ENCODE measurements at regions not wholly inside any gene's neighbourhood (a gene's known extent, or its start where the extent isn't known, plus 50 kb on each side); places are given as distances from the start of the nearest gene placed in this dataset.
"Not testable (repeated sequence)": the region's sequence is repeated elsewhere in the genome, so short reads cannot be mapped to it uniquely, and the experiment has no call there.

DNA sequence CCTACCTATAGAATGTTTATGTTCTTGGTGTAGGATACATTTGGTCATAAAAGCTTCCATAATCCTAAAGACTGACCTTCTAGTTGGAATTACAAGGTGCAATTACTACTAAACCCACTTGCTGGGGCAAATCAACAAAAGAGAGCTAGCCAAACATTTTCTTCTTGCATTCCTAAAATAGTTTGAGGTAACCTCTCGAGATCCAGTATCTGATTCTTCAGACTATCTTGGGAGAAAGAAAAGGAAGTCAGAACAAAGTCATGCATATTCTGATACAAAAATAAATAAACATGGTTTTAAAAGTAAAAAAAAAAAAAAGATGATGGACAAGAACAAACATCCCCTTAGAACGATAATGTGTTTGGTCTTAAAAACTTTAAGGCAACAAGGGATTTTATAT lies 294.2 kb upstream of the RSPO3 start:
- DNase-seq: peak; percentile 9

DNA sequence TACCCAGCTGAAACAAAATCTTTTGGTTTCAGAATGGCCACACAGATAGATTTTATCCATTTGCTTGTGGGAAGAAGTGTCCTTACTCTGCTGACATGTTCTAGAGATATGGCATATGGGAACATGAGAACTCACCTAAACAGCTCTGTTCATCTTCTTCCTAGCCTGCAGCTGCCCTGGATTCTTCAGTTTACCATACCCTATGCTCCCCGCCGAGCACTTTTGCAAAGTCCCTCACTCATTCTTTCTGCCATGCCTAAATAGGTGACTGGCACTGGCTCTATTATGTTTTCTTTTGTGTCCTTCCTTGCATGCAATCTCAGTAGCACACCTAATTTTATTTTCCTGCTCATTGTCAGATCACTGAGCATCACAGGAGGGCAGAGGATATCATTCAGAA lies 293.7 kb upstream of the RSPO3 start:
- DNase-seq: no peak

DNA sequence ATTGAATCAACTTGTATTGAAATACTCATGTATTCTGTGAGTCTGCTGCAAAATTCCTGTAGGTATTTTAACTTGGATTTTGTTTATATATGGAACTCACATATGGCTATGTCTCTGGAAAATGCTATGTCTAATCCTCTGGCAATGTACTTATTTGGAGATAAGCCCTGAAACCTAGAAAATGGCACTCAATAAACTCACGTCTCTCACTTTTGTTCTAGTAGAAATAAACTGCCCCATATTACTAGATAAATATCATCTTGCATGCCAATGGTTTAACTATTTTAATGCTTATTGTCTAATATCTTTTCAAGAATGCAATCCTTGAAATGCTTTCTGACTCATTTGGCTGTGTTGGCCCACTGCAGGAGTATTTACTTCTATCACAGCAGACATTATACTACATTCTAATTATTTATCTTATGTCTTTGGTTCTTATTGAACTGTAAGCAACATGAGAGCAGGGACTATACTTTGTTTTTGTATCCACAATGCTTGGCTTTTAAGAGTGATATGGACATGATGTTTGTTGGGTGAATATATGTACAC lies 292.2 kb upstream of the RSPO3 start:
- DNase-seq: peak; percentile 38

DNA sequence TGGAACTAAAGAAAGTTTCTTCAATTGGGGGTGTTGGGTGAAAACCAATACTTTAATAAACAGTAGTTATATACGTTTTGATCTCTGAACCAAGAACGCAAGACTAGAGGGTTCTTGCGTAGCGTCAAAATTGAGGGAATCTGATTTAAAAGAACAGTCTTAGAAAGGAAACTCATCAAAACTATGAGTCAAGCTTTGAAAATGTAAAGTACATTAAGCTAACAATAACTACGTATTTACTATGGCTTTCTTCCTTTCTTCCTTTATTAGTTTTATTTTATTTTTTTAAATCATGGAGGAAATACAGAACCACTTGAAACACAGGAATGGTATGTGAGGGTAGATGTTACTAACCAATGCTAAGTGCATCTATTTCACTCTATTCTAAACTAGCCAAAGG lies 287.0 kb upstream of the RSPO3 start:
- no peak for DNase-seq

DNA sequence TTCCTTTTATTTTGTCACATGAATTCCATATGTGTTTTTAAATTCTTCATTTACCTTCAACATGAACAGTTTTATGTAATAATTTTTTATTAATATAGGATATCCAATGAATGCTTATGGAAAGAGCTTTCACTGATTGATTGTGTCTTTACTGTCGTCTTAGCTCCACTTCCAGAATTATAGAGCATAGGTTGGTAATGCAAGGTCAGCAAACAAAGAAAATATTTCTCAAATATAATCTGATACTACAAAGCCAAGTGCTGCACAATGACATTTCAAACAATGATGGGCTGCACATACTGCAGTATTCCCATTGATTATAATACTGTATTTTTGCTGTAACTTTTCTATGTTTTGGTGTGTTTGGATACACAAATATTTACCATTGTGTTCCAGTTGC lies 275.7 kb upstream of the RSPO3 start:
- DNase-seq: no peak

DNA sequence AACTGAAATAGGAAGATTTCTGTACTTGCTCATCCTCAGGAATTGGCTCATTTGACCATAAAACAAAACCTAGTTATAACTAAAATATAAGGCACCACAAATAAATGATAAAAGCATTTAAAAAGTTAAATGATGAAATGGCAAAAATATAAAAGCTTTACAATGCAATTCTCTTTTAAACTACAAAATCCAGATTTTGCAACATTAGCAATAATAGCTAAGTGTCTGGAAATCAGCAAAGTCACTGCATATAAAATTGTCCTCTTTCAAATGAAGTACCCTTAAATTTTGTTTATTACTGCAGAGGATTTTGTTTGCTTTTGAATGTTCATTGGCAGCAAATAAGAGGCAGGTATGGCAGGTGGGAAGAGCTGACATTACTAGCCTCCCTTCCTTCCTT lies 270.4 kb upstream of the RSPO3 start:
- DNase-seq: no peak

DNA sequence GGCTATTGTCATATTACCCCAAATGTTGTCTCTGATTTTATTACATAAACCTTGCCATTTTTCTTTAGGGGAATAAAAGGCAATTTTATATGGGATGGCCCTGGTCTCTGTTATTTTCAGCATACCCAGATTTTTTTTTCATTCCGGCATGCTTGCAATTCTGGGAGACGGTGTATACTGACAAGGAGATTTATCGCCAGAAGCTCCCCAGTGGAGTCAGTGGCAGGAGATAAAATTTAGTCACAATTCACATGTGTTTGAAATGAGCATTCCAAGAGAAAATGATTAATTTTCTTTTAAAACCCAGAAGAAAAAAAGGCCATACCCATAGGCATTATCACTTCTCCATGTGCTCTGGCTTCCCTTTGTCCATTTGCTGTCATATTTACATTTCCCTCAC lies 250.8 kb upstream of the RSPO3 start:
- DNase-seq: peak; percentile 10

DNA sequence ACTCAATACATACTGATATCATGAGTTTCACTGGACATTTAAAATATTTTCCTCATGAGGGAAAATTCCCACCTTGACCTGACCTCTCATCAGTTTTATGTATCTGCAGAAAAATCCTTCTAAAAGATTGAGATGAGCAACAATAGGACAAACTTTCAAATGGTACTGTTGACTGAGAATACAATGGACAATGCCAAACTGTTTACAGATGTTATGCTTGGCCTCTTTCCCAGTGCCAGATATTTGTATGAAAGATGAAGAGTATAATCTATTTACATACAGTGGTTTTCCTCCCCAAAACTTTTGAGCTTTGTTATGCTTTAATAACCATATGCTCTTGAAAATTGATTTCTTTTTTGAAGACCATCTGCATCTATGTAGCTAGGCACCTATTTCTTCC lies 245.1 kb upstream of the RSPO3 start:
- no peak for DNase-seq

DNA sequence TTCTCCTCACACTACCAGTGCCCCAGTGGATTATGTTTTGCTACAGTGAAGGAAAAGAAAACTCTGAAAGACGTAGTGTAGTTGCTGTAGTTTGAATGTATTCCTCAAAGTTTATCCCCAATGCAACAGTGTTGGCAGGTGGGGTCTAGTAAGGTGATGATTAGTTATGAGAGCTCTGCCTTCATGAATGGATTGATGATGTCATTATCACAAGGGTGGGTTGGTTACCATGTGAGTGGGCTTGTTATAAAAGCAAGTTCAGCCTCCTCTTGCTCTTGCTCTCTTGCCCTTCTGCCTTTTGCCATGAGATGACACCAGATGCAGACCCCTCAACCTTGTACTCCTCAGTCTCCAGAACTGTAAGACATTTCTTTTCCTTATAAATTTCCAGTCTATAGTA lies 244.7 kb upstream of the RSPO3 start:
- no peak for DNase-seq

DNA sequence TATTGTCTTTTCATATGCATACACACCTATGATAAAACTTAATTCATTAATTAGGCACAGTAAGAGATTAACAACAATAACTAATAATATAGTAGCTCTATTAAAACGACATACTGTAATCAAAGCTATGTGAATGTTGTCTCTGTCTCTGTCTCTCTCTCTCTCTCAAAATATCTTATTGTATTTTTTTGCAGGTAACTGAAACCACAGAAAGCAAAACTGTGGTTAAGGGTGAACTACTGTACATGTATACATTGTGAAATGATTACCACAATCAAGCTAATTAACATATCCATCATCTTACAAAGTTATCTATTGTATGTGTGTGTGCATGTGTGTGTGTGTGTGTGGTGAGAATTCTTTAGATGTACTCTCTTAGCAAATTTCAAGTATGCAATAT lies 242.0 kb upstream of the RSPO3 start:
- DNase-seq: no peak

DNA sequence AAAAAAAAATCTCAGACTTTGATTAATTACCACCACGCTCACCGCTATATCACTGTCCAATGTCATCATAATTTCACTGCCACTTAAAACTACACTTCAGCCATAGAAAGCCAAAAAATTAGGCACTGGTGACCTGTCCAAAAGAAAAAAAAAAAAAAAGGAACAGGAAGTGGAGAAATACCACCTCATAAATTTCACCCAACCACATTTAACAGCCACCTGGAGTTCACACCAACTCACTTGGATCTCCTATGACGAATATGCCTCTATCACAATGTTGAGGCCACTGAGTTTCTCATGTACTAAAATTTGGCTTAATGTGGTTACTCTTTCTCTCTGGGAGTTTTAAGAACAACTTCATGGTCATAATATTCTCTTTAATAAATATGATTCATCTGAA lies 237.5 kb upstream of the RSPO3 start:
- DNase-seq: no peak

DNA sequence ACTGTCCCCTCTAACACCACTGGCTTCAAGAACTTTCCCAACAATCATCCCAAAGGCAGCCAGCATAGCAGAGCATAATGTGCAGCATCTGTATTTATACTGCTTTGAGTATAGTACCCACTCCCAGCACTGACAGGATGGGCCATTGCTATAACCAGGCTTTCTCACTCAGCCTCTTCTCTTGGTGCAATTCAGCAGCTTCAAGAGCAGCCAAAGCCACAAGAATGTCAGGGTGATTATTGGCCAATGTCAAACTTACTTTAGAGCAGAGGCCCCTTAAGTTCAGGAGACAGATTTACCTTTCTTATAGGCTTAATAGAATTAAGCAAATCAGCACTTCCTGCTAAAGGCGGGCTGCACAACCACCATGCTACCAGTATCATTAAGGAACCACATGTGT lies 232.4 kb upstream of the RSPO3 start:
- peak; percentile 37 for DNase-seq

DNA sequence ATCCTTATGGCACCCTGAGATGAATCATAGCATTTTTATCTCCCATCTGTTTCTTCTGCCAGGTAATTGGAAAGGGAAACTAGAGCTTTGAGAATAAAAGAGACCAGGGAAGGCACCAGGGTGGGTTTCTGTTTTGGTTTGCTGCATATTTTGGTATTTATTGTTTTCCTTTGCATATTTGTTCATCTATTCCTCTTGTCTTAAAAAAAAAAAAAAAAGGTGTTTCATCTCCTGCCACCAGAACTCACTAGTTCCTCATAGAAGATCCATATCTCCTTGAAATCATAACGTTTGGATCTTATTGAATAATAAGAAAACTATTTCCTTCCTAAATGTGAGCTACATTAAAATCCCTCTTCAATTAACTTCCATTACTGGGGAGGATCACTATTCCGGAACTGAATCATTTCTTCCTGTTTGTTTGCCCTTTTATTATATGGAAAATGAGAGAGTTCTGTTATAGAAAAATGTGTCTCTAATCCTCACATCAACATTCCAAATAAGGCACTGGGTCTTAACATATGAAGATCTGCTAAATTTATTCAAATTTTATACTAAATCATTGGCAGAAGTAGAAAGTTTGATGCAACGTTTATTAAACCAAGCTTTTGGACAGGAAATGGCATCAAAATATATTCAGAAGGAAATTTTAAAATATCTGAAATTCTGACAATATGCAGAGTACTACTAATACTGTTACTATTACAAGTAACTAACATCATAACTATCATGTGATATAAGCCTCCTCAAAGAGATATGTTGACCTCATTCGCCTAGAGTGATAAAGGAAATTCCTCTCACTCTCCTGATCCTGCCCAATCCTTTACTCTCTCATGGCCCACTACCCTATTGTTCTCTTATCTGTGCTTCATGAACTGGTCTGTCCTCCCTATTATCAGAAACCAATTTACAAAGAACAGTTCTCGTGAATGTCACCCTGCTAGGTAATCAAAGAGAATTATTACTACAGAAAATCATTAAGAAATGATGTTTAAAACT lies 229.4 kb upstream of the RSPO3 start:
- no peak for DNase-seq

DNA sequence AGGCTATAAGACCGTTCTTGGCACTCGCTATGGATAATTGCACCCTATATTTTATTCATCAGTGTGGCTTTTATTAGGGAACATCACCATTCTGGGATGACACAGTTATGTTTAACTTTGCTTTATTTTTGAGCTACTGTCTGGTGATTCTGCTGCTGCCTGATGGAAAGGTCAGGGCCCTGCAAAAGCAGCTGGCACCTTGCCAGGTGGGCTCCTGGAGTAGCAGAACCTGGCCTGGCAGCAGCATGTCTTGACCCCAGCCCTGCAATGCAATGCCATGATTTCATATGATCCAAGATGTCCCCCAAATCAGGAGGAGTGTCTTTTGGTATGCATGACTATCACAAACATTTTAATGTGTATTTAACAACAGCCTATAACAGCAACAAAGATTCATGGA lies 228.4 kb upstream of the RSPO3 start:
- no peak for DNase-seq

DNA sequence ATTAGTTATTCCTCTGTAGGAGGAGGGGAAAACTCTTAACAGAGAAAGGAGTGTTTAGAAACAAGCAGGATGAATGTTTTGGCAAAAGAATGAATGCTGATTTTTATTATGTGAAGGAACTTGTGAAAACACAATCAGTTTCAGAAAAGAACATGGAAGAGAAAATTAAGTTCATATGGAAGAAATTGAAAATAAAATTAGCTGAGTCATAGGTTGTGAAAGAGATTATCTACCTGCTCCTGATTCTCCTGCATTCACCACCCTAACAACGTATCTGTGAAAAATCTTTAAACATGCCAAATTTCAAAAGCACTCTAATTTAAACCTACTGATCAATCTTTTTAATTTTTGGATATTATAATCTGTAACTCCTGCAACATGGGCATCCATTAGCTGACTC lies 227.3 kb upstream of the RSPO3 start:
- no peak for DNase-seq

DNA sequence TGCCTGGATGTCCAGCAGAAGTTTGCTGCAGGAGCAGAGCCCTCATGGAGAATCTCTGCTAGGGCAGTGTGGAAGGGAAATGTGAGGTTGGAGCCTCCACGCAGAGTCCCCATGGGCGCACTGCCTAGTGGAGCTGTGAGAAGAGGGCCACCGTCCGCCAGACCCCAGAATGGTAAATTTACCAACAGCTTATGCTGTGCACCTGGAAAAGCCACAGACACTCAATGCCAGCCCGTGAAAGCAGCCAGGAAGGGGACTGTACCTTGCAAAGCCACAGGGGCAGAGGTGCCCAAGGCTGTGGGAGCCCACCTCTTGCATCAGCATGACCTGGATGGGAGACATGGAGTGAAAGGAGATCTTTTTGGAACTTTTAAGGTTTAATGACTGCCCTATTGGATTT lies 225.6 kb upstream of the RSPO3 start:
- DNase-seq: not testable (repeated sequence)

DNA sequence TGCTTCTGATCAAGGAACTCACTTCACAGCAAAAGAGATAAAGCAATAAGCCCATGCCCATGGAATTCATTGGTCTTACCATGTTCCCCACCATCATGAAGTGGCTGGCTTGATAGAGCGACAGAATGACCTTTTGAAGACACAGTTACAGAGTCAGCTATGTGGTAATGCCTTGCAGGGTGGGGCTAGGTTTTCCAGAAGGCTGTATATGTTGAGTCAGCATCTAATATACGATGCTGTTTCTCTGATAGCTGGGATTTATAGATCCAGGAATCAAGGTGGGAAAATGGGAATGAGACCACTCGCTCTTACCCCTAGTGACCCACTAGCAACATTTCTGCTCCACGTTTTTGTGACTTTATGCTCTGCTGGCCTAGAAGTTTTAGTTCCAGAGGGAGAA lies 220.7 kb upstream of the RSPO3 start:
- no peak for DNase-seq

DNA sequence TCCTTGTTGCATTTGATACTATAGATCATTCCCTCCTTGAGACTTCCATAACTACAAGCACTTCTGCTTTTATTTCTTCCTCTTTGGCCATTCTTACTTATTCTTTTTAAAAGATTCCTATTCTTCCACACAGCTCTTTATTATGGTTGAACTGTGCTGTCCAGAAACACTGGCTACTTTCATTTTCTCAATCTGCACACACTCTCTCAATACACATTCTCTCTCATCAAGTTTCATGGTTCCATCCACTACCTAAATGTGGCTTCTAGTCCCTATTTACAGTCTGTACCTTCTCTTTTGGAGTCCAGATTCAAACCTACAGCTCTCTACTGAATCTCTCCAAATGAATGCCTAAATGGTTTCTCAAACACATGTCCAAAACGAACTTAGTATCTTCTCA lies 214.3 kb upstream of the RSPO3 start:
- no peak for DNase-seq

DNA sequence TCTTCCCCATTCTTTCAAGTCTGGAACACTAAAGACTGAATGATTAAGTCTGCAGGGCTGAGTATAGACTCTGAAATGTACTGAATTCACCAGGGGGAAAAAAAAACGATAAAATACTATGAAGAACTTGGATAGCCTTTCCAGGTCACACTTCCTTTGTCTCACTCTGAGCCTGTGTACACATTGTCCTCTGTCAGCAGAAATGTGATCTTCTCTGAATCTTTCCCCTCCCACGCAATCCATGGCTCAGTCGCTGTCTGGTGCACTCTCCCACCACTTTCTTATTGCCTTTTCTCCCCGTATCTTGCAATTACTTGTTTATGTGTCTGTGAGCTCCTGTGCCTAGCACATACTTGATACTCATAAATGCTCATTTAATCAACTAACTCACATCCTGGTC lies 212.6 kb upstream of the RSPO3 start:
- DNase-seq: no peak

DNA sequence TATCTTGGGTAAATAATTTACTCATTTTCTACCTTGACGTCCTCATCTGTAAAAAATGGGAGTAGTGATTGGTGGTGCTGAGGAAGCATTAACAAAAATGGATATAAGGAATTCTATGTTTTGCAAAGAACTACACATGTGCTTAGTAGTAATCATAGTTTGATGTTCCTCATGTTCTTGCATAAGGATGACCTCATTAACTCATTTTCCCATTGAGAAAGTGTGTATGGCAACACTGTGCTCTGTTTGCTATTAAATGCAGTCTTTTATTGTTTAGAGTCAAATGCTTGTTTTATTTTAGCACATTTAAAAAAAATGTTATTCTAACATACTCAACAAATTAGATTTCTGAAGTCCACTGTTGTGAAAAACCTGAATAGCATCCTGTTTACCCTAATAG lies 211.2 kb upstream of the RSPO3 start:
- no peak for DNase-seq

DNA sequence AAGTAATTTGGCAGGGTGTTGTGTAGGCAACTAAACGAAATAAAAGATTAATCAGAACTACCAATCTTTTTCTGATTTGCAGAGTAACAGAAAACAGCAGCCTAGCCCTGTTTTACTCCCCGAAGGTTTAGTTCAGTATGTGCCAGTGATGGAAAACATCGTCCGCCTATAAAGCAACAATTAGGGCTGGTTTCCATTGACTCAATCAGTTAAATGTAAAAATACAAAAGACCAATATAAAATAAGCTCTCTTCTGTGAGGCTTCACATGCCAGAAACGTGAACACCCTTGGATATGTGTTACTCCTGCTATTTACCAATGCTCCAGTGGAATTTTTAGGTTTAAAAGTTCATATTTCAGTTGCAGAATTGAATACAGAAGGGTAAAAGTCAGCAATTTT lies 210.5 kb upstream of the RSPO3 start:
- DNase-seq: no peak

DNA sequence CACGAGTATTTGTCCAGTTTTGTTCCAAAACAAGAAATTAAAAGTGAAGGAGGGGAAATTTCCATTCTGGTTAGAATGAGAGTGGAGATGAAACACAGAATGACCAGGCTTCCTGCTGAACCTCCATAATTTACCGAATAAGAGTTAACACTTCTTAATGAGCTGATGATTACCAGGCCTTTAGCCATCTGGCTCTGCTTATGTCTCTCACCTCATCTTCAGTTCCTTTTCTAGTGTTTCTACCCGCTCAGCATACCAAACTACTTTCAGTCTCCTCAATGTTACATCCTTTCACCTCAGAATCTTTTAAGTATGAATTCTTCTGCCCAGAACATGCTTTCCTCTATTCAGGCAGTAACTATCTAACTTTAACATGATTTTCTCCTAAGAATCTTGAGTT lies 209.0 kb upstream of the RSPO3 start:
- no peak for DNase-seq

DNA sequence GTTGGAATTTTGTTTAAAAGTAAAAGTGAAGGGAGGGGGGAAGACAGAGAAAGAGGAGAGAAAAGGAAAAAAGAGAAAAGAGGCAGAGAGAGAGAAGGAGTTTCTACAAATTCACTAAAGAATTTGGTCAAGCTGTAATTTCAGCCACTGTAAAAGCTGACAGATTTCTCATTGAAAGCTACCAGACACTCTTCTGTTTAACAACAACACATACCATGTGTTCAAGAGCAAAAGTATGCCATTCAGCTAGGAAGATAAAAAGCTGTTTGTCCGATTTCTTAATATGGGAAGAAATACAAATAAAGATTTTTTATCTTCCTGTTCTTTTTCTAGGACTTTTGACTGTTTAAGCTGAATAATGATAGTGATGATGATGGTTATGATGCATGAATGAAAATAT lies 204.8 kb upstream of the RSPO3 start:
- no peak for DNase-seq

DNA sequence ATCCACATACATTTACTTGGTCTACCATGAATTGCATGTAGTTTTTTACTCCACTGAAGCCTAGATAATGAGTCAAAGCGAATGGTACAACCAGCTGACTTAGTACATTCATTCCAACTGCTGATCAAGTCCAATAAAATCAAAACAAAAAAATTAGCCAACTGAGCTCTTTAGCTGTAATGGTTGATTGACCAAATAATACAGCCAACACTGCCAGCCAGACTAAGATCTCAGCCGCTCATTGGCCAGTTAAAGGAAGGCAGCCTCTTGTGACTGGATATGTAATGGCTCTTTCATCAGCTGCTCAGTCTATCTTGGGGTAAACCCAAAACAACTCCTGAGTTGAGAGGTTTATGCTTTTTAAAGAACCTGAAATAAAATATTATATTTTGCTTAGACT lies 204.3 kb upstream of the RSPO3 start:
- no peak for DNase-seq

DNA sequence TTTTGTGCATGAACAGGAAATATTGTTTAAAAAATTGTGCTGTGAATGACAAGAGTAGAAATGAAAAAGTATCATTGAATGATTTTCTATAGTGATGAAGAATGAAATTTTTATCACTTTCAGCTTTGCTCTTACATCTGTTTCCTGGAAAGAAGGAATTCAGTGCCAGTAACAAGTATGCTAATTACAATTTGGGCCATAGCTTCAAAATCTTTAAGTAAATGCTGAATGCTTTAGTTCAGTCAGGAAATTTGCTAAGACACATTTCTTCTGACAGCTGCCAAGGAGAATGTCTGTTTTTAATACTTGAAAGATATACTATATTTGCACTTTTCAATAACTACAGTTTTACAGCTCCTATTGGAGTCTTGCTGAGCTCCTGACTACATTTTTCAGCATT lies 203.7 kb upstream of the RSPO3 start:
- DNase-seq: no peak
